HG03439 (cell line): ENCODE measurements at regions not wholly inside any gene's neighbourhood (a gene's known extent, or its start where the extent isn't known, plus 50 kb on each side); places are given as distances from the start of the nearest gene placed in this dataset.

Experiments used
- ATAC-seq: cut with Tn5 transposase; IDR thresholded peaks from one replicate; pipeline ENCODE4 v1.9.1; 2021; ENCODE audit warnings: mild to moderate bottlenecking, moderate library complexity; ENCODE audit not compliant: unreplicated experiment

- ATAC-seq = peak; percentile 91
These were observed 187.1 kb downstream of the MYLK4 start for GRCh38 chr6:2563635-2564034.

GRCh38 chr6:2562721-2563451 lies 187.8 kb downstream of the MYLK4 start:
- no peak for ATAC-seq

GRCh38 chr6:2560917-2561698 lies 189.6 kb downstream of the MYLK4 start:
- ATAC-seq = no peak

- ATAC-seq = no peak
These were observed 190.4 kb downstream of the MYLK4 start for GRCh38 chr6:2560140-2560818.

GRCh38 chr6:2558861-2559801 lies 191.6 kb downstream of the MYLK4 start:
- ATAC-seq = no peak

- ATAC-seq = no peak
These were observed 192.5 kb downstream of the MYLK4 start for GRCh38 chr6:2558098-2558680.

GRCh38 chr6:2557181-2557720 lies 193.5 kb downstream of the MYLK4 start:
- no peak for ATAC-seq

GRCh38 chr6:2556761-2557160 lies 194.0 kb downstream of the MYLK4 start:
- no peak for ATAC-seq

GRCh38 chr6:2554651-2555260 lies 196.0 kb downstream of the MYLK4 start:
- no peak for ATAC-seq

GRCh38 chr6:2552526-2553154 lies 198.1 kb downstream of the MYLK4 start:
- no peak for ATAC-seq

GRCh38 chr6:2551705-2552104 lies 199.0 kb downstream of the MYLK4 start:
- ATAC-seq = no peak

- ATAC-seq = no peak
These were observed 200.5 kb downstream of the MYLK4 start for GRCh38 chr6:2550247-2550646.

GRCh38 chr6:2549834-2550233 lies 200.9 kb downstream of the MYLK4 start:
- ATAC-seq = no peak

GRCh38 chr6:2547355-2547754 lies 203.4 kb downstream of the MYLK4 start:
- no peak for ATAC-seq

GRCh38 chr6:2546901-2547300 lies 203.8 kb downstream of the MYLK4 start:
- ATAC-seq = no peak

GRCh38 chr6:2545383-2546038 lies 205.2 kb downstream of the MYLK4 start:
- no peak for ATAC-seq

- no peak for ATAC-seq
These were observed 207.4 kb downstream of the MYLK4 start for GRCh38 chr6:2543321-2543720.

GRCh38 chr6:2542858-2543218 lies 207.9 kb downstream of the MYLK4 start:
- no peak for ATAC-seq
